ENCODE measurements at regions not wholly inside any gene's neighbourhood (a gene's known extent, or its start where the extent isn't known, plus 50 kb on each side); places are given as distances from the start of the nearest gene placed in this dataset.

DNA sequence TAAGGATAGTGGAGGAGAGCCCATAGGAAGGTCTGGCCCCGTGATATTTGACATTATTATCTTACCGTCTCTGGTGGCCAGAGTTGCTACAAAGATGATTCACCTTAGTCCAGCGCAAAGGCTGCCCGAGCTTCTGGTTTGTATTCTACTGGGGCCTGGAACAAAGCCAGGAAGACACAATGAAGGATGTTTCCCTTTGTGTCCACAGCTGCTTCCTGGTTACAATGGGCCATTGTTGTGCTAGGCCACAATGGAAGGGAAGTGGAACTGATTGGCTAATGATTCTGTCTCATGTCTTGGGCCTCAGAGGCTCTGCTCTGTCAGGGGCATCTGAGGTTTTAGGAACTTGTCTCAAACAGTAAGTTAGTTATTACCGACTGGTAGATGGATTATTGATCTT, 132.2 kb downstream of the TDRD15 start:
- POLR2A ChIA-PET: no interaction called here
- ATAC-seq: no peak
- no peak for TF ChIP-seq NR3C1 (CRISPR knock-in tag; conservative IDR thresholded peaks at IDR 0.05; ENCODE audit: low read depth)
- no peak for TF ChIP-seq SMAD3 (CRISPR knock-in tag; IDR thresholded peaks at IDR 0.05; ENCODE audit: borderline replicate concordance)
- TF ChIP-seq RELA (CRISPR knock-in tag; IDR thresholded peaks at IDR 0.05; ENCODE audit: borderline replicate concordance): no peak
- no peak for TF ChIP-seq PRRX2 (CRISPR knock-in tag; IDR thresholded peaks at IDR 0.05)
- no peak for TF ChIP-seq NFYB (CRISPR knock-in tag; conservative IDR thresholded peaks at IDR 0.05; ENCODE audit: low read depth)
- no peak for TF ChIP-seq HMGA2 (CRISPR knock-in tag; IDR thresholded peaks at IDR 0.05)
- TF ChIP-seq GABPB1 (CRISPR knock-in tag; IDR thresholded peaks at IDR 0.05): no peak
- no peak for TF ChIP-seq ZNF423 (CRISPR knock-in tag; IDR thresholded peaks at IDR 0.05)
- TF ChIP-seq, protein P1, sequence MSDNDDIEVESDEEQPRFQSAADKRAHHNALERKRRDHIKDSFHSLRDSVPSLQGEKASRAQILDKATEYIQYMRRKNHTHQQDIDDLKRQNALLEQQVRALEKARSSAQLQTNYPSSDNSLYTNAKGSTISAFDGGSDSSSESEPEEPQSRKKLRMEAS (CRISPR knock-in tag; IDR thresholded peaks at IDR 0.05): no peak
- no peak for TF ChIP-seq FOXK1 (CRISPR knock-in tag; IDR thresholded peaks at IDR 0.05)
- no peak for TF ChIP-seq SP1 (CRISPR knock-in tag; conservative IDR thresholded peaks at IDR 0.05)
- TF ChIP-seq ETV6 (CRISPR knock-in tag; IDR thresholded peaks at IDR 0.05): no peak
- no peak for TF ChIP-seq GRHL2 (CRISPR knock-in tag; IDR thresholded peaks at IDR 0.05; ENCODE audit: insufficient replicate concordance, severe bottlenecking)
- TF ChIP-seq, protein P2, sequence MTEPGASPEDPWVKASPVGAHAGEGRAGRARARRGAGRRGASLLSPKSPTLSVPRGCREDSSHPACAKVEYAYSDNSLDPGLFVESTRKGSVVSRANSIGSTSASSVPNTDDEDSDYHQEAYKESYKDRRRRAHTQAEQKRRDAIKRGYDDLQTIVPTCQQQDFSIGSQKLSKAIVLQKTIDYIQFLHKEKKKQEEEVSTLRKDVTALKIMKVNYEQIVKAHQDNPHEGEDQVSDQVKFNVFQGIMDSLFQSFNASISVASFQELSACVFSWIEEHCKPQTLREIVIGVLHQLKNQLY (CRISPR knock-in tag; IDR thresholded peaks at IDR 0.05): no peak
- TF ChIP-seq ZNF317 (CRISPR knock-in tag; IDR thresholded peaks at IDR 0.05; ENCODE audit: borderline replicate concordance, low read depth): no peak
- H3K4me3 Mint-ChIP-seq: no peak overlapping the region
- no peak for DNase-seq (ENCODE audit: low spot score)
- CTCF ChIA-PET: no interaction called here
- H3K36me3 Mint-ChIP-seq: no peaks in the 10 kb centered on the region
- H3K9me3 Mint-ChIP-seq: no peaks in the 10 kb centered on the region
- H3K27me3 Mint-ChIP-seq (ENCODE audit: low read depth): no peaks in the 10 kb centered on the region
- H3K4me1 Mint-ChIP-seq: peaks cover 34% of the 10 kb centered on the region
- no peak overlapping the region for H3K27ac Mint-ChIP-seq

DNA sequence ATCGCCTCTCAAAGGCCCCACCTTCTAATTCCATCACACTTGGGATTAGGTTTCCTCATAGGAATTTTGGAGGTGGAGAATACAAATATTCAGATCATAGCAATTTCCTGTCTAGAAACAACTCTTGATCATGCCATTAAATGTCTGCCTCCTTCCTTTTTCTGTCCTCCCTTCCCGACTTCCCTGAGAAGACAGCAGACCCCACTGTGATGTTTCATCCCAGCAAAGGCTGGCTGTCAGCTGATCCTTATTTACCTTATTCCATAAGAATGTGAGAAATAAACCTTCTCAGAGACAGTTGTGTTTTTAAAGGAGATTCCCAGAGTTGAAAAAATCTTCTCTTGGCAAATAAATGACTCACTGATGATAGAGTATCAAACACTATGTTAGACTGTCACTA, 133.9 kb downstream of the TDRD15 start:
- Mint-ChIP-seq H3K36me3 (no peaks in the 10 kb centered on the region), H3K27ac (no peak overlapping the region), H3K4me3 (no peak overlapping the region), H3K4me1 (peaks cover 29% of the 10 kb centered on the region), H3K9me3 (no peaks in the 10 kb centered on the region), H3K27me3 (ENCODE audit: low read depth) (no peaks in the 10 kb centered on the region)
- CTCF ChIA-PET: no interaction called here
- POLR2A ChIA-PET: no interaction called here
- ATAC-seq: no peak
- DNase-seq (ENCODE audit: low spot score): no peak
- TF ChIP-seq NR3C1 (CRISPR knock-in tag; conservative IDR thresholded peaks at IDR 0.05; ENCODE audit: low read depth): no peak
- TF ChIP-seq, protein P3, sequence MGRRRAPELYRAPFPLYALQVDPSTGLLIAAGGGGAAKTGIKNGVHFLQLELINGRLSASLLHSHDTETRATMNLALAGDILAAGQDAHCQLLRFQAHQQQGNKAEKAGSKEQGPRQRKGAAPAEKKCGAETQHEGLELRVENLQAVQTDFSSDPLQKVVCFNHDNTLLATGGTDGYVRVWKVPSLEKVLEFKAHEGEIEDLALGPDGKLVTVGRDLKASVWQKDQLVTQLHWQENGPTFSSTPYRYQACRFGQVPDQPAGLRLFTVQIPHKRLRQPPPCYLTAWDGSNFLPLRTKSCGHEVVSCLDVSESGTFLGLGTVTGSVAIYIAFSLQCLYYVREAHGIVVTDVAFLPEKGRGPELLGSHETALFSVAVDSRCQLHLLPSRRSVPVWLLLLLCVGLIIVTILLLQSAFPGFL (CRISPR knock-in tag; IDR thresholded peaks at IDR 0.05; ENCODE audit: borderline replicate concordance): no peak
- no peak for TF ChIP-seq NFATC4 (CRISPR knock-in tag; IDR thresholded peaks at IDR 0.05)
- TF ChIP-seq SMAD4 (CRISPR knock-in tag; IDR thresholded peaks at IDR 0.05): no peak
- TF ChIP-seq, protein P4, sequence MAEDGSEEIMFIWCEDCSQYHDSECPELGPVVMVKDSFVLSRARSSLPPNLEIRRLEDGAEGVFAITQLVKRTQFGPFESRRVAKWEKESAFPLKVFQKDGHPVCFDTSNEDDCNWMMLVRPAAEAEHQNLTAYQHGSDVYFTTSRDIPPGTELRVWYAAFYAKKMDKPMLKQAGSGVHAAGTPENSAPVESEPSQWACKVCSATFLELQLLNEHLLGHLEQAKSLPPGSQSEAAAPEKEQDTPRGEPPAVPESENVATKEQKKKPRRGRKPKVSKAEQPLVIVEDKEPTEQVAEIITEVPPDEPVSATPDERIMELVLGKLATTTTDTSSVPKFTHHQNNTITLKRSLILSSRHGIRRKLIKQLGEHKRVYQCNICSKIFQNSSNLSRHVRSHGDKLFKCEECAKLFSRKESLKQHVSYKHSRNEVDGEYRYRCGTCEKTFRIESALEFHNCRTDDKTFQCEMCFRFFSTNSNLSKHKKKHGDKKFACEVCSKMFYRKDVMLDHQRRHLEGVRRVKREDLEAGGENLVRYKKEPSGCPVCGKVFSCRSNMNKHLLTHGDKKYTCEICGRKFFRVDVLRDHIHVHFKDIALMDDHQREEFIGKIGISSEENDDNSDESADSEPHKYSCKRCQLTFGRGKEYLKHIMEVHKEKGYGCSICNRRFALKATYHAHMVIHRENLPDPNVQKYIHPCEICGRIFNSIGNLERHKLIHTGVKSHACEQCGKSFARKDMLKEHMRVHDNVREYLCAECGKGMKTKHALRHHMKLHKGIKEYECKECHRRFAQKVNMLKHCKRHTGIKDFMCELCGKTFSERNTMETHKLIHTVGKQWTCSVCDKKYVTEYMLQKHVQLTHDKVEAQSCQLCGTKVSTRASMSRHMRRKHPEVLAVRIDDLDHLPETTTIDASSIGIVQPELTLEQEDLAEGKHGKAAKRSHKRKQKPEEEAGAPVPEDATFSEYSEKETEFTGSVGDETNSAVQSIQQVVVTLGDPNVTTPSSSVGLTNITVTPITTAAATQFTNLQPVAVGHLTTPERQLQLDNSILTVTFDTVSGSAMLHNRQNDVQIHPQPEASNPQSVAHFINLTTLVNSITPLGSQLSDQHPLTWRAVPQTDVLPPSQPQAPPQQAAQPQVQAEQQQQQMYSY (CRISPR knock-in tag; IDR thresholded peaks at IDR 0.05): no peak
- no peak for TF ChIP-seq CBFB (CRISPR knock-in tag; IDR thresholded peaks at IDR 0.05; ENCODE audit: low read depth)
- TF ChIP-seq, protein P2 (CRISPR knock-in tag; IDR thresholded peaks at IDR 0.05): no peak
- TF ChIP-seq, protein P5, sequence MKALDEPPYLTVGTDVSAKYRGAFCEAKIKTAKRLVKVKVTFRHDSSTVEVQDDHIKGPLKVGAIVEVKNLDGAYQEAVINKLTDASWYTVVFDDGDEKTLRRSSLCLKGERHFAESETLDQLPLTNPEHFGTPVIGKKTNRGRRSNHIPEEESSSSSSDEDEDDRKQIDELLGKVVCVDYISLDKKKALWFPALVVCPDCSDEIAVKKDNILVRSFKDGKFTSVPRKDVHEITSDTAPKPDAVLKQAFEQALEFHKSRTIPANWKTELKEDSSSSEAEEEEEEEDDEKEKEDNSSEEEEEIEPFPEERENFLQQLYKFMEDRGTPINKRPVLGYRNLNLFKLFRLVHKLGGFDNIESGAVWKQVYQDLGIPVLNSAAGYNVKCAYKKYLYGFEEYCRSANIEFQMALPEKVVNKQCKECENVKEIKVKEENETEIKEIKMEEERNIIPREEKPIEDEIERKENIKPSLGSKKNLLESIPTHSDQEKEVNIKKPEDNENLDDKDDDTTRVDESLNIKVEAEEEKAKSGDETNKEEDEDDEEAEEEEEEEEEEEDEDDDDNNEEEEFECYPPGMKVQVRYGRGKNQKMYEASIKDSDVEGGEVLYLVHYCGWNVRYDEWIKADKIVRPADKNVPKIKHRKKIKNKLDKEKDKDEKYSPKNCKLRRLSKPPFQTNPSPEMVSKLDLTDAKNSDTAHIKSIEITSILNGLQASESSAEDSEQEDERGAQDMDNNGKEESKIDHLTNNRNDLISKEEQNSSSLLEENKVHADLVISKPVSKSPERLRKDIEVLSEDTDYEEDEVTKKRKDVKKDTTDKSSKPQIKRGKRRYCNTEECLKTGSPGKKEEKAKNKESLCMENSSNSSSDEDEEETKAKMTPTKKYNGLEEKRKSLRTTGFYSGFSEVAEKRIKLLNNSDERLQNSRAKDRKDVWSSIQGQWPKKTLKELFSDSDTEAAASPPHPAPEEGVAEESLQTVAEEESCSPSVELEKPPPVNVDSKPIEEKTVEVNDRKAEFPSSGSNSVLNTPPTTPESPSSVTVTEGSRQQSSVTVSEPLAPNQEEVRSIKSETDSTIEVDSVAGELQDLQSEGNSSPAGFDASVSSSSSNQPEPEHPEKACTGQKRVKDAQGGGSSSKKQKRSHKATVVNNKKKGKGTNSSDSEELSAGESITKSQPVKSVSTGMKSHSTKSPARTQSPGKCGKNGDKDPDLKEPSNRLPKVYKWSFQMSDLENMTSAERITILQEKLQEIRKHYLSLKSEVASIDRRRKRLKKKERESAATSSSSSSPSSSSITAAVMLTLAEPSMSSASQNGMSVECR (CRISPR knock-in tag; IDR thresholded peaks at IDR 0.05; ENCODE audit: borderline replicate concordance): no peak
- no peak for TF ChIP-seq CREM (CRISPR knock-in tag; IDR thresholded peaks at IDR 0.05)
- TF ChIP-seq, protein P6, sequence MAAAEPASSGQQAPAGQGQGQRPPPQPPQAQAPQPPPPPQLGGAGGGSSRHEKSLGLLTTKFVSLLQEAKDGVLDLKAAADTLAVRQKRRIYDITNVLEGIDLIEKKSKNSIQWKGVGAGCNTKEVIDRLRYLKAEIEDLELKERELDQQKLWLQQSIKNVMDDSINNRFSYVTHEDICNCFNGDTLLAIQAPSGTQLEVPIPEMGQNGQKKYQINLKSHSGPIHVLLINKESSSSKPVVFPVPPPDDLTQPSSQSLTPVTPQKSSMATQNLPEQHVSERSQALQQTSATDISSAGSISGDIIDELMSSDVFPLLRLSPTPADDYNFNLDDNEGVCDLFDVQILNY (CRISPR knock-in tag; IDR thresholded peaks at IDR 0.05): no peak
- TF ChIP-seq, protein P7, sequence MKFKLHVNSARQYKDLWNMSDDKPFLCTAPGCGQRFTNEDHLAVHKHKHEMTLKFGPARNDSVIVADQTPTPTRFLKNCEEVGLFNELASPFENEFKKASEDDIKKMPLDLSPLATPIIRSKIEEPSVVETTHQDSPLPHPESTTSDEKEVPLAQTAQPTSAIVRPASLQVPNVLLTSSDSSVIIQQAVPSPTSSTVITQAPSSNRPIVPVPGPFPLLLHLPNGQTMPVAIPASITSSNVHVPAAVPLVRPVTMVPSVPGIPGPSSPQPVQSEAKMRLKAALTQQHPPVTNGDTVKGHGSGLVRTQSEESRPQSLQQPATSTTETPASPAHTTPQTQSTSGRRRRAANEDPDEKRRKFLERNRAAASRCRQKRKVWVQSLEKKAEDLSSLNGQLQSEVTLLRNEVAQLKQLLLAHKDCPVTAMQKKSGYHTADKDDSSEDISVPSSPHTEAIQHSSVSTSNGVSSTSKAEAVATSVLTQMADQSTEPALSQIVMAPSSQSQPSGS (CRISPR knock-in tag; IDR thresholded peaks at IDR 0.05; ENCODE audit: borderline replicate concordance, low read depth): no peak

Measured in WTC11 (cell line).